Nephron (organoid): ENCODE measurements at regions not wholly inside any gene's neighbourhood (a gene's known extent, or its start where the extent isn't known, plus 50 kb on each side); places are given as distances from the start of the nearest gene placed in this dataset.
A peak's percentile ranks its signal among the peaks of the same experiment; 100 is the strongest.

Source experiments
- H3K27ac Mint-ChIP-seq, 3 experiments: 2 replicates each; pipeline ENCODE4 v1.8.0; 2020; ENCODE audit warnings: mixed read lengths in 3 of 3, mild to moderate bottlenecking in 2 of 3, moderate library complexity in 1 of 3
- H3K27me3 Mint-ChIP-seq: 2 replicates; pipeline ENCODE4 v1.8.0; 2021; ENCODE audit warnings: low read depth, mild to moderate bottlenecking, moderate library complexity, mixed read lengths
- H3K36me3 Mint-ChIP-seq: 2 replicates; pipeline ENCODE4 v1.8.0; 2020; ENCODE audit warnings: low read depth, mixed read lengths
- H3K4me1 Mint-ChIP-seq: 2 replicates; pipeline ENCODE4 v1.8.0; 2020; ENCODE audit warnings: mixed read lengths
- H3K4me3 Mint-ChIP-seq, 3 experiments: 2 replicates each; pipeline ENCODE4 v1.8.0; 2020; ENCODE audit warnings: mild to moderate bottlenecking in 3 of 3, mixed read lengths in 3 of 3, moderate library complexity in 2 of 3
- H3K9me3 Mint-ChIP-seq: 2 replicates; pipeline ENCODE4 v1.8.0; 2020; ENCODE audit warnings: mixed read lengths
- CTCF ChIP-seq, 3 experiments: fragments of 200-600 bp; sonication (generic); IDR thresholded peaks; one replicate each; pipeline ENCODE4 v1.5.0; 2021; ENCODE audit warnings: antibody characterized with exemption in 3 of 3; ENCODE audit not compliant: unreplicated experiment in 3 of 3

- Mint-ChIP-seq H3K27me3 (peaks cover 4% of the 10 kb centered on the region), H3K9me3 (no peaks in the 10 kb centered on the region), H3K4me3 (no peak overlapping the region), H3K36me3 (no peaks in the 10 kb centered on the region), H3K27ac (no peak overlapping the region), H3K4me1 (peaks cover 4% of the 10 kb centered on the region)
- TF ChIP-seq CTCF (IDR thresholded peaks at IDR 0.05; ENCODE audit: unreplicated experiment in 3 of 3), result no peak
Observed at GRCh38 chr5:41648996-41649395, 138.6 kb upstream of the PLCXD3 start.

- H3K9me3 Mint-ChIP-seq, result no peaks in the 10 kb centered on the region
- no peaks in the 10 kb centered on the region for H3K36me3 Mint-ChIP-seq
- H3K27ac Mint-ChIP-seq, result no peak overlapping the region
- TF ChIP-seq CTCF (IDR thresholded peaks at IDR 0.05; ENCODE audit: unreplicated experiment in 3 of 3), result peak in 1 of 3 experiments; percentile 36
- H3K4me1 Mint-ChIP-seq, result peaks cover 4% of the 10 kb centered on the region
- no peaks in the 10 kb centered on the region for H3K27me3 Mint-ChIP-seq
- H3K4me3 Mint-ChIP-seq, result no peak overlapping the region
Observed at GRCh38 chr5:41641621-41642020, 131.2 kb upstream of the PLCXD3 start.

- no peak for TF ChIP-seq CTCF (IDR thresholded peaks at IDR 0.05; ENCODE audit: unreplicated experiment in 3 of 3)
- Mint-ChIP-seq H3K27me3 (no peaks in the 10 kb centered on the region), H3K4me3 (no peak overlapping the region), H3K9me3 (no peaks in the 10 kb centered on the region), H3K4me1 (no peaks in the 10 kb centered on the region), H3K36me3 (no peaks in the 10 kb centered on the region), H3K27ac (no peak overlapping the region)
Observed at GRCh38 chr5:41638685-41639084, 128.3 kb upstream of the PLCXD3 start.

GRCh38 chr5:41637869-41638268 lies 127.5 kb upstream of the PLCXD3 start:
- Mint-ChIP-seq H3K27me3 (no peaks in the 10 kb centered on the region), H3K9me3 (no peaks in the 10 kb centered on the region), H3K27ac (peak overlapping the region; percentile 10 to 67 (median 54)), H3K4me1 (no peaks in the 10 kb centered on the region), H3K36me3 (no peaks in the 10 kb centered on the region), H3K4me3 (no peak overlapping the region)
- no peak for TF ChIP-seq CTCF (IDR thresholded peaks at IDR 0.05; ENCODE audit: unreplicated experiment in 3 of 3)

- no peaks in the 10 kb centered on the region for H3K27me3 Mint-ChIP-seq
- no peak overlapping the region for H3K4me3 Mint-ChIP-seq
- no peaks in the 10 kb centered on the region for H3K4me1 Mint-ChIP-seq
- no peaks in the 10 kb centered on the region for H3K9me3 Mint-ChIP-seq
- H3K36me3 Mint-ChIP-seq, result no peaks in the 10 kb centered on the region
- peak overlapping the region; percentile 10 to 67 (median 54) for H3K27ac Mint-ChIP-seq
- no peak for TF ChIP-seq CTCF (IDR thresholded peaks at IDR 0.05; ENCODE audit: unreplicated experiment in 3 of 3)
Observed at GRCh38 chr5:41637424-41637823, 127.0 kb upstream of the PLCXD3 start.

- H3K36me3 Mint-ChIP-seq, result no peaks in the 10 kb centered on the region
Observed at GRCh38 chr5:41636605-41637004, 126.2 kb upstream of the PLCXD3 start.

More at GRCh38 chr5:41636605-41637004, 126.2 kb upstream of the PLCXD3 start:
- no peaks in the 10 kb centered on the region for H3K4me1 Mint-ChIP-seq
- H3K9me3 Mint-ChIP-seq, result no peaks in the 10 kb centered on the region
- no peak overlapping the region for H3K27ac Mint-ChIP-seq
- peak; percentile 29 to 44 (median 38) for TF ChIP-seq CTCF (IDR thresholded peaks at IDR 0.05; ENCODE audit: unreplicated experiment in 3 of 3)
- H3K4me3 Mint-ChIP-seq, result no peak overlapping the region
- no peaks in the 10 kb centered on the region for H3K27me3 Mint-ChIP-seq
